ENCODE measurements at regions not wholly inside any gene's neighbourhood (a gene's known extent, or its start where the extent isn't known, plus 50 kb on each side); places are given as distances from the start of the nearest gene placed in this dataset.

DNA sequence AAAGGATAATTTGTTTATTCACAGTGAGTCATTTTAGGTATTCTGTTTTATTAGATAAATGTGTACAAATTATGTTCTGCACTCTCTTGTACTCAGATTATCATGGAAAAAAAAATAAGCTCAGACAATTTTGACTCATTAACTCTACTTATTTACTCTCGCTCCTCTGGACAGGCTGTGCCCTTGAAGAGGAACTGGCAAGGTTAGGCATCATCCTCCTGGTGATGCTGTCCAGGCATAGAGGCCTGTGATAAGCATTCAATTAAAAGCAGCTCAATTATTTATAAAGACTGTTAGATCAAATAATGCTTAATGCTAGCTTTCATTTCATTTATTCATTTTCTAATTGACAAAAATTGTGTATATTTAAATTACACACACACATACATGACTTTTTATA, 518.5 kb downstream of the TENT5A start:
- H3K4me3 Mint-ChIP-seq: no peak overlapping the region
- WGBS (ENCODE audit: insufficient coverage): no CpG with 5 or more reads among the region's 1 CpG
- intact Hi-C loops (cut with micrococcal nuclease): no loop called here

DNA sequence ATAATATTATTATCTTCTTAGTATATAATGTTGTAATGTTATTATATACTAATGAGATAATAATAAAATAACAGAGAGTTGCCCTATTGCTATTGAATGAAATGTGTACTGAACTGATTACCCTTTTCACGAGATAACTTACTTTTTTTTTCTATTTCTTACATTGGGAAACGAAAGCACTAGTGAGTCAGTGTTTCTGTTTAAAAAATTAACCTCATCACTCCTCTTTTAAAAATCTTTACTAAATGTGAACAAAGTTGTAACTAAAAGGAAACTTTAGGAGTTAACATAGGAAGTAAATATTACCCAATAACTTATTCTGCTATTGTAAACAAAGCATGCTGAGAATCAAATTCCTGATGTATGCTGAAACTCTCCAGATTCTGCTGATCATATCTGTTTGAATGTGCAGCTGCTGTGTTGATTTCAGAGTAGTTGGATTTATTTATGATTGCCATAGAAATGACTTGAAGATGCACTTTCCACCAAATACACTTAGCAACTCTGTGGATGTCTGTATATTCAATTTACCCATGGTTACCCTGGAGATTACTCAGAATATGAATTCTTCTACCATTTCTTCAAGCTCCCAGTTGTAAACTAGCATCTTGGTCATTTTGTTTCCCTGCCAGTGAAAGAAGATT, 523.4 kb downstream of the TENT5A start:
- no peak overlapping the region for H3K4me2 ChIP-seq (replicated peaks; ENCODE audit: extremely low read depth, low read length, poor library complexity, severe bottlenecking)
- no peak for DNase-seq
- Mint-ChIP-seq H3K36me3 (no peaks in the 10 kb centered on the region), H3K4me3 (no peak overlapping the region), H3K9me3 (no peaks in the 10 kb centered on the region), H3K27me3 (ENCODE audit: low read depth in 3 of 3) (peaks cover 1 to 3% (median 2%) of the 10 kb centered on the region in 3 donors), H3K27ac (no peak overlapping the region), H3K4me1 (no peaks in the 10 kb centered on the region)
- H2AFZ ChIP-seq (ENCODE audit: insufficient read depth, low read depth, low read length, poor library complexity, severe bottlenecking): no peak overlapping the region
- WGBS (ENCODE audit: insufficient coverage): no CpG with 5 or more reads among the region's 2 CpGs
- H4K20me1 ChIP-seq (ENCODE audit: insufficient read depth, low read length): no peaks in the 10 kb centered on the region
- H3K9me3 ChIP-seq (replicated peaks in 1 of 2; ENCODE audit: control insufficient read depth in 1 of 2, insufficient read depth in 1 of 2, low read length in 2 of 2): no peaks in the 10 kb centered on the region
- no peaks in the 10 kb centered on the region for H3K4me1 ChIP-seq (ENCODE audit: control insufficient read depth in 1 of 2, insufficient read depth in 2 of 2, low read length in 2 of 2)
- H3K9ac ChIP-seq (ENCODE audit: insufficient read depth, low read length, poor library complexity, severe bottlenecking): no peak overlapping the region
- no peak overlapping the region for H3K27ac ChIP-seq (ENCODE audit: low read depth in 1 of 2, low read length in 2 of 2)
- H3K36me3 ChIP-seq (replicated peaks in 1 of 2; ENCODE audit: control insufficient read depth in 1 of 2, insufficient read depth in 2 of 2, low read length in 2 of 2): no peaks in the 10 kb centered on the region
- no peaks in the 10 kb centered on the region for H3K27me3 ChIP-seq (ENCODE audit: control insufficient read depth in 2 of 2, insufficient read depth in 2 of 2, low read length in 2 of 2)
- no peaks in the 10 kb centered on the region for H3K79me2 ChIP-seq (ENCODE audit: insufficient read depth, low read length)
- TF ChIP-seq, protein P1, sequence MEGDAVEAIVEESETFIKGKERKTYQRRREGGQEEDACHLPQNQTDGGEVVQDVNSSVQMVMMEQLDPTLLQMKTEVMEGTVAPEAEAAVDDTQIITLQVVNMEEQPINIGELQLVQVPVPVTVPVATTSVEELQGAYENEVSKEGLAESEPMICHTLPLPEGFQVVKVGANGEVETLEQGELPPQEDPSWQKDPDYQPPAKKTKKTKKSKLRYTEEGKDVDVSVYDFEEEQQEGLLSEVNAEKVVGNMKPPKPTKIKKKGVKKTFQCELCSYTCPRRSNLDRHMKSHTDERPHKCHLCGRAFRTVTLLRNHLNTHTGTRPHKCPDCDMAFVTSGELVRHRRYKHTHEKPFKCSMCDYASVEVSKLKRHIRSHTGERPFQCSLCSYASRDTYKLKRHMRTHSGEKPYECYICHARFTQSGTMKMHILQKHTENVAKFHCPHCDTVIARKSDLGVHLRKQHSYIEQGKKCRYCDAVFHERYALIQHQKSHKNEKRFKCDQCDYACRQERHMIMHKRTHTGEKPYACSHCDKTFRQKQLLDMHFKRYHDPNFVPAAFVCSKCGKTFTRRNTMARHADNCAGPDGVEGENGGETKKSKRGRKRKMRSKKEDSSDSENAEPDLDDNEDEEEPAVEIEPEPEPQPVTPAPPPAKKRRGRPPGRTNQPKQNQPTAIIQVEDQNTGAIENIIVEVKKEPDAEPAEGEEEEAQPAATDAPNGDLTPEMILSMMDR (IDR thresholded peaks at IDR 0.05): no peak
- no peak overlapping the region for H3K4me3 ChIP-seq (replicated peaks in 1 of 3; ENCODE audit: low read depth in 2 of 3, low read length in 3 of 3)
- intact Hi-C loops (cut with micrococcal nuclease): no loop called here

More for the DNA sequence above, 518.5 kb downstream of the TENT5A start:
- no peaks in the 10 kb centered on the region for H3K4me1 ChIP-seq (ENCODE audit: control insufficient read depth in 1 of 2, insufficient read depth in 2 of 2, low read length in 2 of 2)
- no peaks in the 10 kb centered on the region for H3K36me3 ChIP-seq (replicated peaks in 1 of 2; ENCODE audit: control insufficient read depth in 1 of 2, insufficient read depth in 2 of 2, low read length in 2 of 2)
- no peaks in the 10 kb centered on the region for H3K4me1 Mint-ChIP-seq
- no peak overlapping the region for H3K4me2 ChIP-seq (replicated peaks; ENCODE audit: extremely low read depth, low read length, poor library complexity, severe bottlenecking)
- no peak overlapping the region for H3K27ac ChIP-seq (ENCODE audit: low read depth in 1 of 2, low read length in 2 of 2)
- H3K9me3 ChIP-seq (replicated peaks in 1 of 2; ENCODE audit: control insufficient read depth in 1 of 2, insufficient read depth in 1 of 2, low read length in 2 of 2): no peaks in the 10 kb centered on the region
- H3K27me3 ChIP-seq (ENCODE audit: control insufficient read depth in 2 of 2, insufficient read depth in 2 of 2, low read length in 2 of 2): no peaks in the 10 kb centered on the region
- peaks cover 0 to 3% (median 3%) of the 10 kb centered on the region in 3 donors for H3K27me3 Mint-ChIP-seq (ENCODE audit: low read depth in 3 of 3)
- no peaks in the 10 kb centered on the region for H3K9me3 Mint-ChIP-seq
- H2AFZ ChIP-seq (ENCODE audit: insufficient read depth, low read depth, low read length, poor library complexity, severe bottlenecking): no peak overlapping the region
- no peaks in the 10 kb centered on the region for H3K79me2 ChIP-seq (ENCODE audit: insufficient read depth, low read length)
- no peak overlapping the region for H3K4me3 ChIP-seq (replicated peaks in 1 of 3; ENCODE audit: low read depth in 2 of 3, low read length in 3 of 3)
- no peak for DNase-seq
- TF ChIP-seq, protein P1 (IDR thresholded peaks at IDR 0.05): no peak
- H4K20me1 ChIP-seq (ENCODE audit: insufficient read depth, low read length): no peaks in the 10 kb centered on the region
- H3K9ac ChIP-seq (ENCODE audit: insufficient read depth, low read length, poor library complexity, severe bottlenecking): no peak overlapping the region
- H3K27ac Mint-ChIP-seq: no peak overlapping the region
- H3K36me3 Mint-ChIP-seq: no peaks in the 10 kb centered on the region

Data from CD14-positive monocyte (primary cell).